NCI-H1694 (cell line): ENCODE measurements at regions not wholly inside any gene's neighbourhood (a gene's known extent, or its start where the extent isn't known, plus 50 kb on each side); places are given as distances from the start of the nearest gene placed in this dataset.

Experiments used
- DNase-seq: peaks from one replicate; lab custom pipeline; 2025; lab: John Stamatoyannopoulos, UW

DNA sequence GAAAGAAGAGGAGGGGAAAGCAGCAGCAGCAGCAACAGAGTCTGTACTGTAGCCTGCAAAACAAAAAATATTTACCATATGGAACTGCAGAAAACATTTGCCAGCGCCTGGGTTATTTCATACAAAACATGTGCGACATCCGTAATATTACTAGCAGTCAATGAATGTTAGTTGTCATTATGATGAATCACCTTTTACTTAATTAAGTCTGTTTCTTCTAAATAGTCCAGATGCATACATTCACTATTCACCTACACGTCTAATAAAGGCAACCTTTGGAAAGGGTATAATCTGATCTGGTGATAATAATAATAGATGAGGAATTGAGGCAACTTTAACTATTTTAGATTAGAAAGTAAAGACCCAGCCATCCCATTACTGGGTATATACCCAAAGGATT is 426.3 kb upstream of the ST6GAL2 start:
- DNase-seq, result peak; percentile 71

DNA sequence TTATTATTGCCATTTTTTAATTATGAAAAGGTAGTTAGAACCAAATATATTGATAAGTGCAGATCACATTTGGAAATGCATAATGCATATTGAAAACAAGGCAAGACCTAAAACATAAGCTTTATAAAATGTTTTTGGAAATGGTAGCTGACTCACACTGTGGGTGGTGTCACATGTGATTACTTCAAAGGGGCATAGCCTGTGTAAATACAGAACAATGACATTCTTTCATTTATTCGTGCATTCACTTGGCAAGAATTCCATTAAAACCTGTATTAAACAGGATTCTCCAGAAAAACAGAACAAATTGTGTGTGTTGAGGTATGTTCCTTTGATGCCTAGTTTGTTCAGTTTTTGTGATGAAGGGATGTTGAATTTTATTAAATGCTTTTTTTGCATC is 427.3 kb upstream of the ST6GAL2 start:
- no peak for DNase-seq

DNA sequence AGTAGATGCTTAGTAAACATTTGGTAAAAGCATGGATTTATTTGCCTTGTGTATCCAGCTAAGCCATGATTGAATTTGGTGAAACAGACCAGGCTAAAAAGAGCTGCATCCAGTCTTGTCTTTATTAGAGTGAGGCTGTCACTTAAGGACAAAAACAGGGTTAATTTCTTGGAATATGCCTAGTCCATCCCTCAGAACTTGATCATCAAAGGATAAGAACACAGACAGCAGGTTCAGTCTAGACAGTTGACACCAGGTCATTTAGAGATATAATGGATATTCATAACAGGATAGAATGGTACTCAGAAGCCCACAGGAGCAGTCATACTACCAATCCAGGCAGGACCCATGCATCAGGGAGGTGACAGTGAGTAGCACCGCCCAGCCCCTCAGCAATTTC is 434.9 kb upstream of the ST6GAL2 start:
- DNase-seq, result no peak

DNA sequence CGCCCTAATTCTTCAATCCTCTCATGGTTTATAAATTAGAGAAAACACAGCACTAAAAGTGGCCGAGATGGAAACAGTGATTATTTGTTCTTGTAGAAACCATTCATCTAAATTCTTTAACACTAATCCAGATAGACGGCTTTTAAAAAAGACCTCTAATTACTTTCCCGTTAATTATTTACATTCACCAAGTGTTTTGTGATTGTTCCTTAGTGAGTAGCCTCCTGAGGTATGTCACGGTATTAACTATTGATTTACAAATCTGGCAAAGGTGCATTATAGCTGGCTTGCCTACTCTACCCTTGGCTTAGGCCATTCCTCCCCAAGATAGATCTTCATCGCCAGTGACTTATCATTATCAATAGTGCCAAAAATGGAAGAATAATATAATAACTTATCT is 436.4 kb upstream of the ST6GAL2 start:
- DNase-seq, result no peak

DNA sequence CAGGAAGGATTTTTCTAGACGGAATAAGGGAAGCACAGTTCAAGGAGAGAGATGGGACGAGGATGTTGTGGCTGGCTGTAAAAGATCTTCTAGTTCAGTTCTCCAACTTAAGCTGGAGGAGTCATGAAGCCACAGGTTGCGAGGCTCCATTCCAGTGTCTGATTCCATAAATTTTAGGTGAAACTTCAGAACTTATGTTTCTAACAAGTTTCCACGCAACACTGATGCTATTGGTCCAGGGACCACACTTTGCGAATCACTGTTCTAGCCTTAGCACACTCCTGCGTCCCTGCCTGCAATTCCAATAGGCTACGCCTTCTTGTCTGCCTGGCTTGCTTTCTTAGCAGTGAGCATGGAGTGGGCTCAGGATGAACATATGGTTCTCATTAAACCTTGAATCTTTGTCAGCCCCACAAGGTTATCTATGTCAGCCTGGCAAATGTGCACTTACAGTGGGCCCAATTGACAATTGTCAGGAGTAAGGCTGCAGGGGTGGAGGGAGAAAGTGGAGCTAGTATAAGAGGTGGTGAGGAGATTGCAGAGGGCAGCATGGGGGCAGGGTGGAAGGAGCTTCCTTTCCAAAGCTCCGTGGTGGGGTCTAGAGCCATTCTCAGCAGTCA is 438.1 kb upstream of the ST6GAL2 start:
- DNase-seq, result no peak

DNA sequence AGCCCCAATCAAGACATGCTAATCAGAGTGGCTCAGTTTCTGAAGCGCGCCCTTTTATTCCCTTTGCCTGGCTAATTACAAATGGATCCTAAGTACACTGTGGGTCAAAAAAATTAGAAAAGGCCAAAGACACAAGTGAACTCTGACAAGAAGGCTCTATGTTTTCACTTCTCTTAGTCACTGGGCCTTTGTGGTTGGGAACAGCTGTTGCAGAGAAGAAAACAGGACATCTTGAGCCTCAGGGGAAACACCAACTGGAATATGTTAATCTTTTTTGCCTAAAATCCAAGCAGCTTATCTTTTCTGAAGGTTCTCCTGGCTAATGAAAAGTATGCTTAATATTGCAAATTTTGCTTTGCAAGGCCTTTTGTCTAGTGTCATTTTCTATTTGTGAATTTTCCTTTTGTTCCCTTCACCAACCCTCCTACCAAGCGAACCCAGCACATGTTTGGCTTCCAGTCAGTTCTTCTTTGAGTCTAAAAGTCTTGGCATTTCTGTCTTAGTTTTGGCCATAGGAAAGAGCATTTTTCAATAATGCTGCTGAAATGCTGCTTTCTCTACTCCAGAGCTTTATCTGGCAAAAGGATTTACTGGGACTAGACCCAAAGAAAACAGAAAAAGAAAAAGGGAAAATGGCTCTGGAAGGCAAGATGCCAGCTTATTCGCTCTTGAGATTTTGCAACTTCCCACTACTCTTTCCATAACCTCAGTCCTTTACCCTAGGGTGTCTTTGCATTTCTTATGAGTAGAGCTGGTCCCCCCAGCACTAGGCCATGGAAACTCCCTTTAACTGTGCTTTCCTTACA is 440.2 kb upstream of the ST6GAL2 start:
- DNase-seq, result no peak

DNA sequence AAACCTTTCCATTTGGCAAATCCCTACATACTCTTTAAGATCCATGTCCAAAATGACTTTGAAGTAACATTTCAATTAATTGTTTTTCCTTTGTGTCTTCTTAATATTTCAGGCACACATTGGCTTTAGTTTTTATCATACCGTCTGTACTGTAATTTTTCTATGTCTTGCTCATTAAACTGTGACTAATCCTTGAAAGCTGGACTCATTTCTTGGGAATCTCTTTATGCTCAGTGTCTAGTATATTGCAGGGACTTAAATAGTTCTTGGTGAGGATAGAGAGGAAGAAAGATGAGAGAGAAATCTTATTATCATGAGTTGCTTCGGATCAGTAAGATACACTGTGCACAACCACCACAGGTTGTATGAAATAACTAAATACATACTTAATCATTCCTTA is 448.3 kb upstream of the ST6GAL2 start:
- DNase-seq, result no peak

DNA sequence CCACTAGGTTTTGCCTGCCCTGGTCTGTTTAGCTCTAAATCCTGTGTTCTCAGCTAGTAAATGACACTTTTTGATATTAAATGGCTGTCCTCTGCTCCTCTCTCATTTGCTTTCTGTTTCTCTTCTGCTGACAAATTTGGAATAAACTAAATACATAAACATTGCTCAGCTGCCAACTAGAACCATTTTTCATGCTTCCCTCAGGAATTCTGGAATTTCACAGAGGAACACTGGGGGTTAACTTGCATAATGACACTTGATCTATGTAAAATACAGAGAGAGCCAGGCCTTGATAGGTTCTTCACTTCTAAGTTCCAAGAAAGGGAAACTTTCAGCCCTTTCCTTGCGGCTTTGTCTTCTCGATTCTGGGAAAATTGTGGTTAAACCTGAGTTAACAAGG is 450.6 kb upstream of the ST6GAL2 start:
- DNase-seq, result no peak

DNA sequence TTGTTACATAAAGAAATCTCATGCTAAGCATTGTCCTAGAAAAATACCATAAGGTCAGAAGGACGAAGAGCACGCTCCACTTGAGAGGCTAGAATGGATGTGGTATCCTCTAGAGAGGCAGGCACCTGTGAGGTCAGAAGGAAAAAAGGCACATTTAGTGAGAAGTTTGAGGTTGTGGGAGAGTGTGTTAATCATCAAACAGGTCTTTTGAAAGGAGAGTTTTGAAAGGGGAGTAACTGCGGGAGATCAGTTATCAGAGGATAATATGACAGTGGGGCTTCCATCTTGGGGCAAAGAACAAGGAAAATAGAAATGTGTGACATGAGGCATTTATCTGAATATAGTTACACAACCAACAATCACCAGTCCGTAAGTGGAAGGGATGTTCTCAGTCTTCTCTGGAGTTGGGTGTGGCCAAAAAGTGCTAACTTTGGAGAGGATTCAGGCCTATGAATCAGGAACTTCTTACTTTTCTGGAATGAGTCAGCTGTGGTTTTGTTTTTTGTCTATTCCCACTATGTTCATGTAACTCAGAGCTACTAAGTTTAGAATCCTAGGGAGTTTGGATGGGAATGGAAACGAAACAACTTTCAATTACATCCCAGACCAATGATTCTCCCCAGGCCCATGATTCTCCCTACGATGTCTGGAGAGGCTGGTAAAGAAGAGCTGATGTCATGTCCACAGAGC is 451.4 kb upstream of the ST6GAL2 start:
- no peak for DNase-seq

DNA sequence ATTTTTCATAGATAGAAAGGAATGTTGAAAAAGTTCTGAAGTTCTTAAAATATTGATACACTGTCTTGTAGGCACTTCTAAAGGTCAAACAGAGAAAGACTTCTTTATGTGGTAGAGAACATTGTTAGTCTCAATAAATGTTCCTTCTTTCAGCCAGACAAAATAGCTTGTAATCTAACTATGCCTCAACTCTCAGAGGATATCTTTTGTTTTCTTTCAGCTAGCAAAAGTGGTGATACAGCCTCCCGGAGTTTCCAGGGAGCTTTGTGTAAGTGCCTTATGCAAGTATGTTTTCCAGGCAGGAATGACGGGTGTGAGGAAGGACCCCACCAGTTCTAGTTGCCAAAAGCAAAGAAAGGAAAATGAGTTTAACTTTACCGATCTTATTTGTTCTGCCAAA is 452.1 kb upstream of the ST6GAL2 start:
- DNase-seq, result no peak

DNA sequence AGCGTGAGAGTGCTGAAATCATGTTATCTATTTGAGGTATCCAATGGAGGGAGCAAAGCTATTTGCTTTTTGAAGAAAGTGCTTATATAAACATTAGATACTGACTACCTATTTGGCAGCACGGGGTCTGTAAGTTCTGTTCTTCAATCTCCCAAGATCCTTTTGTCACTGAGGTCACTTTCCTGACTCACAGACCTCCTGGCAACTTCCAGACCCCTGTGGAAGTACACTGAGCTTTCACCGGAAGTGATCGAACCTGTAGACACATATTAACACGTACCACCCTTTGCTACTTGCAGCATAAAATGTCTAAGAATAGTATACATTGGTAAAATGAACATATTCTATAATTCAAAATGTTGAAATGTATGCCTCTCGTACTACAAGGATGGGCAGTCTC is 452.6 kb upstream of the ST6GAL2 start:
- DNase-seq, result no peak

DNA sequence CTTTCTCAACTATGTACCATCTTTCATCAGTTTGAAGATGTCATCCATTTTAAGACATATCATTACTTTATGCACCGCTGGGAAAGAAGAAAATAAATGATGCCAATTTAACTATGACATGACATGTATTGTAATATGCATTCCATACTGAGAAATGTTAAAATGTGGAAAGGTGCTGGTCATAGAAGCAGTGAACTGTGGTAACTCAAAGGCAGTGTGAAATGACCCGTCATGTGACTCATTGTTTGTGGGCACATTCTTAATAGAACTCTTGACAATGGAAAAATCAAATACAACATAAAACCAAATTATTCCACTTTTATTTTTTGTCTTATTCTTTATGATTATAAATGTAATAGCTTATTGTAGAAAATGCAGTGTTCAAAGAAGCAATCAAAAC is 455.0 kb upstream of the ST6GAL2 start:
- no peak for DNase-seq

DNA sequence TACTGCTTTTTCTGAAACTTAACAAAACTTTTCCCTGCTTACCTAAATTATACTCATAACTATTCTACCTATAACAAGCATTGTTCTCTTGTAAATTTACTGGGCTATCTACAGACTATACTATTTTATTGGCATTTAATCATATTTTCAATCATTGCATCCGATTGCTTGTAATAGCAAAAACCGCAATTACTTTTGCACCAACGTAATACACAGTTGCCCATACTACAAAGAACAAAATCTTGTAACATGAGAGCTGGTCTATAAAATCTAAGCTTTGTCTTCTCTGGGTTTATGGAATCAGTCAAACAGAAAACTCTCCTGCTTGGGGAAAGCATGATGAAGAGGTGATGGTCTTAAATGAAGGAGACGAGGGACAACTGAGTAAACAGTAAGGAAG is 463.4 kb upstream of the ST6GAL2 start:
- no peak for DNase-seq

DNA sequence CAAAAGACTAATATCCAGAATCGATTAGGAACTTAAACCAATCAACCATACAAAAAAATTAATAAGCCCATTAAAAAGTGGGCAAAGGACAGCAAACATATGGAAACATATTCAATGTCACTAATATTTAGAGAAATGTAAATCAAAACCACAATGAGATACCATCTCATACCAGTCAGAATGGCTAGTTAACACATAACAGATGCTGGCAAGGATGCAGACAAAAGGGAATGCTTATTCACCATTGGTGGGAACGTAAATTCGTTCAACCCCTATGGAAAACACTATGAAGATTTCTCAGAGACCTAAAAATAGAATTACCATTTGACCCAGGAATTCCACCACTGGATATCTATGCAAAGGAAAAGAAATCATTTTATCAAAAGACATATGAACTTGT is 468.2 kb upstream of the ST6GAL2 start:
- DNase-seq, result no peak

DNA sequence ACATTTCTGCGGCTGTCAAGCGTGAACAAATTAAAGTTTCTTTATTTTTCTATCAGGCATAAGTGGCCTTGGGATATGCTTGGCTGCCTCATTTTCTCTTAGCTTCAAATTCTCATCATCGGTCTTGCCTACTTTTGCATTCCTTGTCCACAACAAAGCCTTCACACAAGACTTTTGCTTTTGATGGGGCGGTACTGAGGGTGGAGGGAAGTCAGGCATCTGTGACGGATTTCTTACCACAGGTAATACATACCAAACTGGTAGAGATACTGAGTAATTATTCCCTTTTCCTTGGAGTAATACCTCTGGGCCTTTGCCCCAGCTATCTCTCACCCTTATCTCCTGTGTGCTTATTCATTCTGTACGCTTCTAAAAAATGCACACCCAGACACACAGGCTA is 468.3 kb upstream of the RGPD4 start:
- DNase-seq, result no peak

DNA sequence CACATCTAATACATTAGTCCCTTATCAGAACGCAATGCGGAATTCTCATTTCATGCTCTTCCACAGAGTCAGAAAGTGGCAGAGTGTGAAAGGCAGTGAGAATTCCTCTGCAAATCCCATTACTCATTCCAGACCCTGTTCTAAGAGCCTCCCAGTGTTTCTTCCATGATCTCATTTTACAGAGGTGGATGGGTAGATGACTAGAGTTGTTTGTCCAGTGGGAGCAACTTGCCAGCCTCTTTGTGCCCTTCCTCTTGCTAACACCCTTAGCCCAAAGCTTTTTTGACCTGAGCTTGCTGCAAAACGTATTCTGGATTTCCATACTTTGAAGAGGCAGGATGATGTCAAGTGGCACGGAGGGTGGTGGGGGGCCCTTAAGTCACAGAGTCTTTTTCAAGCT is 467.7 kb upstream of the RGPD4 start:
- DNase-seq, result no peak

DNA sequence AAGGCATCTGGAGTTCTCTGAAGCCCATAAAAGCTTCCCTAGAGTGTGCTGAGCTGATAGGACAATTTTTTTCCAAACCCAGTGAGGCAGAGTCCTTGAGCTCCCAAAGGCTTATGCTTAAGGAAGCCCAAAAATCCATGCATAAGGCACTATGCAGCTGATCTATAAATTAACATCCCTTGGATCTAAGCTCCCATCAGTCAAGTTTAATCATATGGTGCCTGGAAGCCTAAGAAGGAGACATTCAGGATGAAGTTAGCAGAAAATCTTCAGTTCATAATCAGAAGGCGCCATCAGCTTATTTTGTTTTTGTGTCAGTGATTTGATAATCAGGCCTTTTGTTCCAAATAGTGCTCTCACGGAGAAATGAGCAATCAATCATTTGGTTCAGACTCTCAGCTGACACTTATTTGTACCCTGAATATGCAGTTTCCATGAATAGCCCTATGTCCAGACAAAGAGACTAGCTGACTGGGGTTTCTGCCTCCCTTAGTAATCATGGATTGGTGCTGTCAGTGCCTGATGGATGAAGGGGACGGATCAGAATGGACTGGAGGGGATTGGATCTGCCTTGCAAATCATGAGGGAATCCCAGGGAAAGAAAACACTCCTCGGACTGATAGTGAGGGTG is 464.8 kb upstream of the RGPD4 start:
- DNase-seq, result no peak

DNA sequence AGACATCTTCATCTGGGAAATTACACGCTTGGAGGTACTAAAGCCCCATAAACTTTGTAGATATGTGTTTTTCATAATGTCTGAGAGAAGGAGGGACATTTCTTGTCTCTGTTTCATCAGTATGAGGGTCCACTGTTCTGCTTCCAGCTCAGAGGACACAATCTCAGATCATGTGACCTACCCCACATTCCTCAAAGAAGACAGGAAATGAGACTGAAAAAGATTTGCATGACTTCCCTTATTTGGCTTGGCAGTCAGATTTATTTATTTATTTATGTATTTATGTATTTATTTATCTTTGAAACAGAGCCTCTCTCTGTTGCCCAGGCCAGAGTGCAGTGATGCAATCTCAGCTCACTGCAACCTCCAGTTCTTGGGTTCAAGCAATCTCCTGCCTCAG is 463.7 kb upstream of the RGPD4 start:
- DNase-seq, result no peak

DNA sequence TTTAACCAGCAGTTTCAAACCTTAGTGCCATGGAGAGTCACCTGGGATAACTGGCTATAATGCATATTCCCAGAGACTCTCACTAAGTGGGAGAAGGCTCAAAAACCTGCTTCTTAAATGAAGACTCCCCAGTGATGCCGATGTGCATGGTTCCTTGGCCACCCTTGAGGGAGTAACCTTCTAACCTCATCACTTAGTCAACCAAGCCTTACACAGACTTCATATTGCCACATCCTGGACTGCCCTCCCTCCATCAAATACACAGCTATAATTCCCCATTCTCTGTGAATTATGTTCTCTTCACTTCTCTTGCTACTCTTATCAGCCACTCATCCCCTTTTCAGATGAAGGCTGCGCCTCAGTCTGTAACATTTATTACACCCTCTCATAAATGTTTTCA is 462.9 kb upstream of the RGPD4 start:
- DNase-seq, result no peak

DNA sequence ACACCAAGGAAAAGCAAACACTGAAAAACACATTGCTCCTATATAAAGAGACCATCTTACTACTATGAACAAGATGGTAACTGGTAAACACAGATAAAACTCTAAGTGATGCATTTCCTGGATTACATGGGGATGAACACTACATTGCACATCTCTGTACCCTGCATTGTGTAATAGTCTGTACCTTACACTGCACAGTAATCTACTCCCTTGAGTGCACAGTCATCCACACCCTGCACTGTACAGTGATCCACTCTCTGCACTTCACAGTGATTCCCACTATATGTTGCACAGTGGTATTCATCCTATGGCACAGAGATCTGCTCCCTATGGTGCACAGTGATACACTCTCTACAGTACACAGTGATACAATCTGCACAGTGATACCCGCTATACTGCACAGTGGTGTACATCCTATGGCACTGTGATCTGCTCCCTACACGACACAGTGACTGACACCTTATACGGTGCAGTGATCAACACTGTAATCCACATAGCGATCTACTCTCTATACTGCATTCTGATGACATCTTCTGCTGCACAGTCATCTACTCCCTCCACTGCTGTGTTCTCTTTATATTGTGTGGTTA is 462.2 kb upstream of the RGPD4 start:
- no peak for DNase-seq

DNA sequence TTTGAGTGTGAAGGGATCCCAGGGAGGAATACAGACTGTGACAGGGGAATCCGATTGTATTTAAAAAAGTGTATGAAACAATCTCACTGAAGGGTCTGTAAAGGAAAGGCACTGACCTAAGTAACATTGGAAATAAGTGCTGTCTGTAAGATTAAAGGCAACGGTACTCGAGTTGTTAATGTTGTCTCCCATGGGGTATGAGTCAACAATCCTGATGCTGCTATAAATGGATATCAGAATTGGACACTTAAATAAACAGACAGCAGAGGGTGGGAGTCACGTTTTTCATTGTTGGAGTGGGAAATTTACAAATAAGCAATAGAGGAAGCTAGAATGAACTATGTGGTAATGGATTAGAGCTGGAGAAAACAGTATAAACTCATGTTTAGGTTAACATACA is 452.4 kb upstream of the RGPD4 start:
- no peak for DNase-seq

DNA sequence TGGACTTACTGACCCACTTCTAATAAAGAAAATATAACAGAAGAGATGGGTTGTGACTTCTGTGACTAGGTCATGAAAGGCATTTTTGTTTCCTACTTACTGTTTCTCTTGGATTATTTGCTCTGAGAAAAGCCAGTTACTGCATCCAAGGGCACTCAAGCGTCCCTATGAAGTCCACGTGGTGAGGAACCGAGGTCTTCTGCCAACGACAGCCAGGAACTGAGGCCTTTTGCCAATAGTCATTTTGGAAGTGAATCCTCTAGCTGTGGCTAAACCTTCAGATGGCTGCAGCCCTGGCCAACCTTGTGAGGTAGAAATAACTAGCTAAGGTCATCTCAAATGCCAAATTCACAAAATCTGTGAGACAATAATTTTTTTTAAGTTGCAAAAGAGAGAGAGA is 449.8 kb upstream of the RGPD4 start:
- no peak for DNase-seq

DNA sequence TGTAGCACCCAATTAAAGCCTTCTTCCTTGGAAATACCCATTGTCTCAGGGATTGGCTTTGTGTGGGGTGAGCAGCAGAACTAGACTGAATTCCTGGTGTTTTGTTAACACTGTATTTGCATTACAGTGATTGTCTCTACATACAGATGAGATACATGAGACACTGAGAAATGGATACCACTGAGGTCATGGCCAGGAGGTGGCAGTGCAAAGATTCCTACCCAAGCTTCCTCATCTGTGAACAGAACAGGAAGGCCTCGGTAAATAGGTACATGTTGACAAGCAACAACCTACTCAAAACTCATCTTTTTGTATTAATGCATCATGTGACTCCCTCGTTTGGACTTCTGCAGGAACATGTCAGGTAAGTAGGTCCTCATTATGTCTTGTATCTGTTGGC is 445.8 kb upstream of the RGPD4 start:
- no peak for DNase-seq
